Left hindlimb (tissue), 1 donor: ENCODE measurements at regions not wholly inside any gene's neighbourhood (a gene's known extent, or its start where the extent isn't known, plus 50 kb on each side); places are given as distances from the start of the nearest gene placed in this dataset.
"Not testable (repeated sequence)": the region's sequence is repeated elsewhere in the genome, so short reads cannot be mapped to it uniquely, and the experiment has no call there.

ENCODE experiments used
- DNase-seq: peaks from one replicate; pipeline ENCODE4 v3.0.0-alpha.2; 2018

GRCh38 chrX:55813150-55813549, 95.6 kb downstream of the RRAGB start:
- no peak for DNase-seq

DNA sequence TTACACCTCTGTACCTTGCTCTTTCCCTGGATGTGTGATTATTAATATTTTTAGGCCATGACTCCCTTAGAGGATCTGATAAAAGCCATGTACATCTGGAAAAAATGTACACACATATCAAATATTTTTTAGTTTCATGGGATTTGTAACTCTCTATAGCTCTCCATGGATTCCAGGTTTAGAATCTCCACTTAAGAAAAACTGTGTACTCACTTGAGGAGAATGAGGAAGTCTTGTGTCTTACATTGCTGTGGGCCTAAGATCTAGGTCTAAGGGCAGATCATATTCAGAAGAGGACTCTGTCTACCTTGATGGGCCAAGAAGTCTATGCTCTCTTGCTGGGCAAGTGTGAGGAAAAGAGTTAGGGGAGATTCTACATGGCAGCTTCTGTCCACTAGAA, 98.0 kb downstream of the RRAGB start:
- DNase-seq = no peak

GRCh38 chrX:55816023-55816422, 98.5 kb downstream of the RRAGB start:
- no peak for DNase-seq

- no peak for DNase-seq
Observed at GRCh38 chrX:55818673-55819375, 101.3 kb downstream of the RRAGB start.

GRCh38 chrX:55839485-55839884, 121.9 kb downstream of the RRAGB start:
- DNase-seq = no peak

- DNase-seq = no peak
Observed at GRCh38 chrX:55841962-55842752, 124.6 kb downstream of the RRAGB start.

DNA sequence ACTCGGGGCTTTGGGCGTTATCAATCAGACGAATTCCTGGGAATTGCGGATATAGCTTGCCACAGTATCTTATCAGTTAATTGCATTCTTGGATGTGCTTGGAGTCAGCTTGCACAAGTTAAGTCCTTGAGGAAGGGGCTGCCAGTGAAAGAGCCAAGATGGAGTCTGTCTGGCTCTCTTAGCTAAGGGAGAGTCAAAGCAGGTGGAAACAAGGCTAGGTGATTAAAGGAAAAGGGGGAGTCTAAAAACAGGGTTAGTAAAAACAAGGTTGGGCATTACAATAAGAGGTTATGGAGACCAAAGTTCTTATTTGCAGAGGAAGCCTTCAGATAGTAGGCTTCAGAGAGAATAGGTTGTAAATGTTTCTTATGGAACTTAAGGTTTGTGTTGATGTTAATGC, 149.2 kb downstream of the RRAGB start:
- not testable (repeated sequence) for DNase-seq

- DNase-seq = no peak
Observed at GRCh38 chrX:55867181-55867651, 149.7 kb downstream of the RRAGB start.

GRCh38 chrX:55867708-55868107, 150.2 kb downstream of the RRAGB start:
- DNase-seq = no peak

GRCh38 chrX:55874807-55875206, 157.3 kb downstream of the RRAGB start:
- no peak for DNase-seq

GRCh38 chrX:55883541-55883940, 166.0 kb downstream of the RRAGB start:
- not testable (repeated sequence) for DNase-seq

- peak; percentile 61 for DNase-seq
Observed at GRCh38 chrX:55907968-55908607, 190.5 kb downstream of the RRAGB start.

GRCh38 chrX:55908661-55909212, 191.2 kb downstream of the RRAGB start:
- peak; percentile 23 for DNase-seq

DNA sequence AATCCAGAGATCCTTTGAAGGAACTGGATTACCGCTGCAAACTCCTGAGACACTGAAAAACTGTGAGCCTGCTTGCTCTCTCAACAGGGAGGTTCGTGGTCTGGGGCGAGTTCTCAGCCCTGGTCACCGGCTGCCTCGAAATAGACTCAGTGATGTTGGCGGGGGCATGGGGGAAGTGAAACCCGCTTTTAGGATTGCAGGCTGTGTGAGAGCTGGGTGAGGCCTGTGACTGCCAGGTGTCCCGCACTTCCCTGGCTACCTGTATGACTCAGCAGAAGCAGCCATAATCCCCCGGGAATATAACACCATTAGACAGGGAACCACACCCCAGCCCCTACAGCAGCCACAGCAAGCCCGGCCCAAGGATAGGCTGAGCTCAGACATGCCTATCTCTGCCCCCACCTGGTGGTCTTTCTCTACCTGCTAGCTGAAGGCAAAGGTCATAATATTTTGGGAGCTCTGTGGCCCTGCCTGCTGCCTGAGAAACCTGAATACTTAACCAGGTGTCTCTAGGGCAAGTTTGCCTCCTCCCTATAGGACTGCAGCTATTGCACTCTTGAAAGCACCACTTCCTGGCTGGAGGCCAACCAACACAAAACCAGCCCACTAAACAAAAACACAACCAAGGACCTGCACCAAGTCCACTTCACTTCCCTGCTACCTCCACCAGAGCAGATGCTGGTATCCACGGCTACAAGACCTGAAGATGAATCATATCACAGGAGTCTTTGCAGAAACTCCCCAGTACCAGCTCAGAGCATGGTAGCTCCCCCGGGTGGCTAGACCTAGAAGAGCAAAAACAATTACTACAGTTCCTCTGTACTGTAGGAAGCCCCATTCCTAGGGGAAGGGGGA, 202.0 kb downstream of the RRAGB start:
- DNase-seq = no peak

- no peak for DNase-seq
Observed at GRCh38 chrX:55924574-55924973, 207.0 kb downstream of the RRAGB start.

GRCh38 chrX:55928529-55928928, 211.0 kb downstream of the RRAGB start:
- not testable (repeated sequence) for DNase-seq
